Suprapubic skin (tissue), 4 donors: ENCODE measurements at regions not wholly inside any gene's neighbourhood (a gene's known extent, or its start where the extent isn't known, plus 50 kb on each side); places are given as distances from the start of the nearest gene placed in this dataset.

Experiments
- EP300 ChIP-seq: sonication (generic); formaldehyde crosslinking; IDR thresholded peaks from one replicate; pipeline ENCODE4 v1.6.1; 2017; ENCODE audit warnings: antibody characterized with exemption
- POLR2A ChIP-seq, 2 donors: fragments of 450-650 bp; IDR thresholded peaks; one replicate each; pipeline ENCODE4 v1.6.1; 2017; ENCODE audit warnings: antibody characterized with exemption in 2 of 2, mild to moderate bottlenecking in 2 of 2, moderate library complexity in 2 of 2
- POLR2AphosphoS5 ChIP-seq, 3 donors: sonication (generic); formaldehyde crosslinking; IDR thresholded peaks; one replicate each; pipeline ENCODE4 v1.6.1; 2017; ENCODE audit warnings: antibody characterized with exemption in 3 of 3
- TF ChIP-seq, protein P1 (sequence below), 2 donors: fragments of 200-600 bp in 1 of 2; fragments of 450-650 bp in 1 of 2; sonication (generic) in 1 of 2; IDR thresholded peaks; one replicate each; pipeline ENCODE4 v1.5.1; 2016 to 2019; ENCODE audit warnings: antibody characterized with exemption in 2 of 2, mild to moderate bottlenecking in 1 of 2, moderate library complexity in 1 of 2

DNA sequence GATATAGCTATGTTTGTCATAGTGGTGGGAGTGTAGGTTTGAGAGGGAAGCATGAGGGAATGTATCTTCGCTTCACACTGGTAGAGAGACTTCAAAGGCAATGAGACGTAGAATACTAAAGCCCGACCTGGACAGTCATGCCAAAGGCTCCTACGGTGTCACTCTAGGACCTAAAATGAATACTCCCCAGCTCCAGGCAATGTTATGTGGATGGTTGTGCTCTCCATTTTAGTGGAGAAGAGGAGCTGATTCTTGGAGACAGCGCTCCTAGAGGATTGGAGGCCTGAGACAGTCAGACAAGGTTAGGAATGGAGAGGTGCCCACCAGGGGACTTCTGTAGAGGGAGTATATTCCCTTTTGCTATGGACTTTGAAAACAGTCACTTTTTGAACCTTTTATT is 260.1 kb downstream of the MEX3B start:
- TF ChIP-seq, protein P1, sequence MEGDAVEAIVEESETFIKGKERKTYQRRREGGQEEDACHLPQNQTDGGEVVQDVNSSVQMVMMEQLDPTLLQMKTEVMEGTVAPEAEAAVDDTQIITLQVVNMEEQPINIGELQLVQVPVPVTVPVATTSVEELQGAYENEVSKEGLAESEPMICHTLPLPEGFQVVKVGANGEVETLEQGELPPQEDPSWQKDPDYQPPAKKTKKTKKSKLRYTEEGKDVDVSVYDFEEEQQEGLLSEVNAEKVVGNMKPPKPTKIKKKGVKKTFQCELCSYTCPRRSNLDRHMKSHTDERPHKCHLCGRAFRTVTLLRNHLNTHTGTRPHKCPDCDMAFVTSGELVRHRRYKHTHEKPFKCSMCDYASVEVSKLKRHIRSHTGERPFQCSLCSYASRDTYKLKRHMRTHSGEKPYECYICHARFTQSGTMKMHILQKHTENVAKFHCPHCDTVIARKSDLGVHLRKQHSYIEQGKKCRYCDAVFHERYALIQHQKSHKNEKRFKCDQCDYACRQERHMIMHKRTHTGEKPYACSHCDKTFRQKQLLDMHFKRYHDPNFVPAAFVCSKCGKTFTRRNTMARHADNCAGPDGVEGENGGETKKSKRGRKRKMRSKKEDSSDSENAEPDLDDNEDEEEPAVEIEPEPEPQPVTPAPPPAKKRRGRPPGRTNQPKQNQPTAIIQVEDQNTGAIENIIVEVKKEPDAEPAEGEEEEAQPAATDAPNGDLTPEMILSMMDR (IDR thresholded peaks at IDR 0.05), result no peak
- TF ChIP-seq EP300, result no peak
- no peak for TF ChIP-seq POLR2A (IDR thresholded peaks at IDR 0.05)
- TF ChIP-seq POLR2AphosphoS5 (IDR thresholded peaks at IDR 0.05), result no peak
